BE2C (cell line): ENCODE measurements at regions not wholly inside any gene's neighbourhood (a gene's known extent, or its start where the extent isn't known, plus 50 kb on each side); places are given as distances from the start of the nearest gene placed in this dataset.

Experiments used
- DNase-seq: peaks from one replicate; pipeline ENCODE4 v3.0.0-alpha.2; 2020
- H3K27me3 ChIP-seq: fragments of 250-450 bp; sonication (Bioruptor Pico); 2 replicates; pipeline ENCODE4 v1.5.1; 2020; ENCODE audit warnings: mild to moderate bottlenecking
- H3K36me3 ChIP-seq: fragments of 250-450 bp; sonication (Bioruptor Pico); 2 replicates; pipeline ENCODE4 v1.5.1; 2020; ENCODE audit warnings: mild to moderate bottlenecking
- H3K4me1 ChIP-seq: fragments of 250-450 bp; sonication (Bioruptor Pico); 2 replicates; pipeline ENCODE4 v1.5.1; 2020
- H3K4me3 ChIP-seq: 2 replicates; pipeline ENCODE4 v1.5.1; 2011; ENCODE audit warnings: low read depth, low read length
- H3K9me3 ChIP-seq: fragments of 250-450 bp; sonication (Bioruptor Pico); 2 replicates; pipeline ENCODE4 v1.5.1; 2020
- CTCF ChIP-seq: IDR thresholded peaks from 2 replicates; pipeline ENCODE4 v1.5.1; 2012; ENCODE audit warnings: mild to moderate bottlenecking, low read depth, low read length

- no peak for DNase-seq
- Histone ChIP-seq H3K9me3 (no peaks in the 10 kb centered on the region), H3K4me3 (no peak overlapping the region), H3K36me3 (no peaks in the 10 kb centered on the region), H3K27me3 (no peaks in the 10 kb centered on the region), H3K4me1 (peaks cover 7% of the 10 kb centered on the region)
- TF ChIP-seq CTCF, result peak; percentile 69
These were observed 85.0 kb downstream of the SYNE3 start for GRCh38 chr14:95431199-95432143.

GRCh38 chr14:95428557-95428956, 87.9 kb downstream of the SYNE3 start:
- no peak for TF ChIP-seq CTCF
- no peak for DNase-seq
- Histone ChIP-seq H3K4me3 (no peak overlapping the region), H3K4me1 (peaks cover 7% of the 10 kb centered on the region), H3K9me3 (no peaks in the 10 kb centered on the region), H3K27me3 (no peaks in the 10 kb centered on the region), H3K36me3 (no peaks in the 10 kb centered on the region)

- no peaks in the 10 kb centered on the region; the same call in 1 of the 2 replicates for H3K9me3 ChIP-seq
- no peaks in the 10 kb centered on the region for H3K27me3 ChIP-seq
- H3K4me1 ChIP-seq, result peaks cover 7% of the 10 kb centered on the region
- no peak for DNase-seq
- H3K4me3 ChIP-seq, result no peak overlapping the region
- no peaks in the 10 kb centered on the region for H3K36me3 ChIP-seq
- TF ChIP-seq CTCF, result no peak
These were observed 90.4 kb downstream of the SYNE3 start for GRCh38 chr14:95426116-95426475.

- no peak for DNase-seq
- Histone ChIP-seq H3K27me3 (no peaks in the 10 kb centered on the region), H3K4me3 (no peak overlapping the region), H3K4me1 (peaks cover 7% of the 10 kb centered on the region), H3K36me3 (no peaks in the 10 kb centered on the region), H3K9me3 (no peaks in the 10 kb centered on the region; the same call in 1 of the 2 replicates)
- TF ChIP-seq CTCF, result no peak
These were observed 90.9 kb downstream of the SYNE3 start for GRCh38 chr14:95425369-95426115.

- H3K27me3 ChIP-seq, result no peaks in the 10 kb centered on the region
- no peaks in the 10 kb centered on the region for H3K36me3 ChIP-seq
- TF ChIP-seq CTCF, result no peak
These were observed 91.9 kb downstream of the SYNE3 start for GRCh38 chr14:95424529-95424928.

More at GRCh38 chr14:95424529-95424928, 91.9 kb downstream of the SYNE3 start:
- Histone ChIP-seq H3K9me3 (no peaks in the 10 kb centered on the region; the same call in 1 of the 2 replicates), H3K4me1 (peaks cover 7% of the 10 kb centered on the region), H3K4me3 (no peak overlapping the region)
- no peak for DNase-seq
